Erythroblast (primary cell): ENCODE measurements at regions not wholly inside any gene's neighbourhood (a gene's known extent, or its start where the extent isn't known, plus 50 kb on each side); places are given as distances from the start of the nearest gene placed in this dataset.

ENCODE experiments used
- GATA1 ChIP-seq: IDR thresholded peaks from 2 replicates; pipeline ENCODE4 v1.6.1; 2011; ENCODE audit warnings: low read depth, mild to moderate bottlenecking, control low read depth, low read length, moderate library complexity
- POLR2A ChIP-seq: IDR thresholded peaks from 2 replicates; pipeline ENCODE4 v1.6.1; 2011; ENCODE audit warnings: mild to moderate bottlenecking, low read length

GRCh38 chr2:226312155-226312554 is 487.5 kb downstream of the IRS1 start:
- TF ChIP-seq POLR2A (no peak), GATA1 (no peak)
